ENCODE measurements at regions not wholly inside any gene's neighbourhood (a gene's known extent, or its start where the extent isn't known, plus 50 kb on each side); places are given as distances from the start of the nearest gene placed in this dataset.

GRCh38 chr3:132872711-132873110, 150.5 kb upstream of the NPHP3 start:
- no peaks in the 10 kb centered on the region for H3K36me3 Mint-ChIP-seq (ENCODE audit: low read depth)
- peaks cover 4% of the 10 kb centered on the region for H3K4me1 Mint-ChIP-seq
- no peak overlapping the region for H3K4me3 Mint-ChIP-seq
- H3K9me3 Mint-ChIP-seq, result no peaks in the 10 kb centered on the region
- TF ChIP-seq CTCF (IDR thresholded peaks at IDR 0.05), result no peak
- no peak overlapping the region for H3K27ac Mint-ChIP-seq
- no peak for DNase-seq
- H3K27me3 Mint-ChIP-seq (ENCODE audit: low read depth, poor library complexity), result peaks cover 6% of the 10 kb centered on the region

- no peak overlapping the region for H3K27ac Mint-ChIP-seq
- TF ChIP-seq CTCF (IDR thresholded peaks at IDR 0.05), result no peak
- peaks cover 4% of the 10 kb centered on the region for H3K4me1 Mint-ChIP-seq
- H3K9me3 Mint-ChIP-seq, result no peaks in the 10 kb centered on the region
- H3K27me3 Mint-ChIP-seq (ENCODE audit: low read depth, poor library complexity), result peaks cover 6% of the 10 kb centered on the region
- H3K36me3 Mint-ChIP-seq (ENCODE audit: low read depth), result no peaks in the 10 kb centered on the region
- no peak for DNase-seq
- no peak overlapping the region for H3K4me3 Mint-ChIP-seq
Measured at GRCh38 chr3:132871956-132872355, 149.7 kb upstream of the NPHP3 start.

GRCh38 chr3:132870541-132870940, 148.3 kb upstream of the NPHP3 start:
- Mint-ChIP-seq H3K36me3 (ENCODE audit: low read depth) (no peaks in the 10 kb centered on the region), H3K4me1 (peaks cover 4% of the 10 kb centered on the region), H3K27me3 (ENCODE audit: low read depth, poor library complexity) (peaks cover 6% of the 10 kb centered on the region), H3K9me3 (no peaks in the 10 kb centered on the region), H3K4me3 (no peak overlapping the region), H3K27ac (no peak overlapping the region)
- no peak for DNase-seq
- no peak for TF ChIP-seq CTCF (IDR thresholded peaks at IDR 0.05)

GRCh38 chr3:132867956-132868355, 145.7 kb upstream of the NPHP3 start:
- TF ChIP-seq CTCF (IDR thresholded peaks at IDR 0.05), result no peak
- H3K4me1 Mint-ChIP-seq, result peaks cover 4% of the 10 kb centered on the region
- no peaks in the 10 kb centered on the region for H3K27me3 Mint-ChIP-seq (ENCODE audit: low read depth, poor library complexity)
- H3K36me3 Mint-ChIP-seq (ENCODE audit: low read depth), result no peaks in the 10 kb centered on the region
- DNase-seq, result no peak
- H3K9me3 Mint-ChIP-seq, result no peaks in the 10 kb centered on the region
- H3K27ac Mint-ChIP-seq, result no peak overlapping the region
- H3K4me3 Mint-ChIP-seq, result no peak overlapping the region

- Mint-ChIP-seq H3K4me1 (peaks cover 4% of the 10 kb centered on the region), H3K36me3 (ENCODE audit: low read depth) (no peaks in the 10 kb centered on the region), H3K27ac (no peak overlapping the region), H3K27me3 (ENCODE audit: low read depth, poor library complexity) (no peaks in the 10 kb centered on the region), H3K9me3 (no peaks in the 10 kb centered on the region), H3K4me3 (no peak overlapping the region)
- TF ChIP-seq CTCF (IDR thresholded peaks at IDR 0.05), result no peak
- DNase-seq, result no peak
Measured at GRCh38 chr3:132867526-132867925, 145.3 kb upstream of the NPHP3 start.

GRCh38 chr3:132857317-132857716, 135.1 kb upstream of the NPHP3 start:
- Mint-ChIP-seq H3K36me3 (ENCODE audit: low read depth) (no peaks in the 10 kb centered on the region), H3K9me3 (no peaks in the 10 kb centered on the region), H3K4me3 (no peak overlapping the region), H3K4me1 (peaks cover 16% of the 10 kb centered on the region), H3K27ac (no peak overlapping the region), H3K27me3 (ENCODE audit: low read depth, poor library complexity) (no peaks in the 10 kb centered on the region)
- TF ChIP-seq CTCF (IDR thresholded peaks at IDR 0.05), result no peak
- no peak for DNase-seq
